ENCODE measurements at regions not wholly inside any gene's neighbourhood (a gene's known extent, or its start where the extent isn't known, plus 50 kb on each side); places are given as distances from the start of the nearest gene placed in this dataset.

DNA sequence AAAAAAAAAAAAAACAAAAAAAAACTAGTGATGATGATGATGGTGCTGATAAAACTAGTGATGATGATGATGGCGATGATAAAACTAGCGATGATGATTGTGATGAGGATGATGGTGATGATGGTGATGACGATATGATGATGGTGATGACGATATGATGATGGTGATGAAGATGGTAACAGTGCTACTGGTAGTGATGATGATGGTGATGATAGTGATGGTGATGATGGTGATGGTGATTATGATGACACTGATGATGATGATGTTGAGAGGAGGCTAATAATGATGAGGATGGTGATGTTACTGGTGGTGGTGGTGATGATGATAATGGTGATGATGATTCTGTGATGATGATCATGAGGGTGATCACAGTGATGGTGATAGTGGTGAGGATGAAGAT lies 345.5 kb upstream of the CDH4 start:
- DNase-seq (ENCODE audit: extremely low read depth, low read depth): no peak

GRCh38 chr20:60913298-60913697 lies 338.8 kb upstream of the CDH4 start:
- DNase-seq (ENCODE audit: extremely low read depth, low read depth): no peak

- DNase-seq (ENCODE audit: extremely low read depth, low read depth): peak; percentile 31
Observed at GRCh38 chr20:60921022-60921622, 330.9 kb upstream of the CDH4 start.

- DNase-seq (ENCODE audit: extremely low read depth, low read depth): no peak
Observed at GRCh38 chr20:60926831-60927230, 325.2 kb upstream of the CDH4 start.

GRCh38 chr20:60928341-60928740 lies 323.7 kb upstream of the CDH4 start:
- DNase-seq (ENCODE audit: extremely low read depth, low read depth): no peak

- no peak for DNase-seq (ENCODE audit: extremely low read depth, low read depth)
Observed at GRCh38 chr20:60930023-60930790, 321.9 kb upstream of the CDH4 start.

DNA sequence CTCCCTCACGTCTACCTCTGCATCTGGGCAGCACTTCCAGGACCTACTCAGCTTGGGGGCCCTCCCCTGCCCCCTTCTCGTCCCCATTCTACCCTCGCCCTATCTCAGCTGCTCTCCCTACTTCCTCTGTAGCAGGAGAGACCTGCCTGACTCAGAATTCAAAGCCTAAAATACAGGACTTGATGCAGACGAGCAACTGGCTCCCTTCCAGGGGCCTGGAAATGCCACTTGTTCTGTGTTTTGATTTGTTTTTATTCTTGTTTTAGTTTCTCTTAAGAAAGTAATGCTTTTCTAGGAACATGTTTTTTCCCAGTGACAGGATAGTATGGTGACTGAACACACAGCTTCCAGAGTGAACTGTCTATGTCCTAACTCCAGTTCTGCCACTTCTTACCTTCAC lies 320.4 kb upstream of the CDH4 start:
- no peak for DNase-seq (ENCODE audit: extremely low read depth, low read depth)

GRCh38 chr20:60934724-60935123 lies 317.3 kb upstream of the CDH4 start:
- no peak for DNase-seq (ENCODE audit: extremely low read depth, low read depth)

DNA sequence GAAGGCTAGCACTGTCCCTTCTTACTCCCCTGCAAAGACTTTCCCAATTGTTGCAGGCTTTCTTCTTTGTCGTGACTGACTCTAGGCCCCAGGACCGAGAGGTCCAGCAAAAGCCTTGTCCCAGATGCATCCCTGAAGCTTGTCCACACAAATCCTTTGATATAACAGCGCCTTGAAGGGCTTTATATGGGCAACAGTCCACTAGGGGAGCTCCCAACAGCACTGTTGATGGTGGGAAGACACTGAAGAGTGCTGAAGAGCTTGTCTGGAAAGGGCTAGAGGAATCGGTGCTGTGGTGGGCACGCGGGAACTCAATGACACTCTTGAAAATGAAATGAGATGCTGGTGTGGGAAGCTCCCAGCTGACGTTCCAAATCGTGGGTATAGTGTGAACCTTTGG lies 316.1 kb upstream of the CDH4 start:
- DNase-seq (ENCODE audit: extremely low read depth, low read depth): no peak

GRCh38 chr20:60937585-60937984 lies 314.5 kb upstream of the CDH4 start:
- no peak for DNase-seq (ENCODE audit: extremely low read depth, low read depth)

- DNase-seq (ENCODE audit: extremely low read depth, low read depth): no peak
Observed at GRCh38 chr20:60941379-60941778, 310.7 kb upstream of the CDH4 start.

DNA sequence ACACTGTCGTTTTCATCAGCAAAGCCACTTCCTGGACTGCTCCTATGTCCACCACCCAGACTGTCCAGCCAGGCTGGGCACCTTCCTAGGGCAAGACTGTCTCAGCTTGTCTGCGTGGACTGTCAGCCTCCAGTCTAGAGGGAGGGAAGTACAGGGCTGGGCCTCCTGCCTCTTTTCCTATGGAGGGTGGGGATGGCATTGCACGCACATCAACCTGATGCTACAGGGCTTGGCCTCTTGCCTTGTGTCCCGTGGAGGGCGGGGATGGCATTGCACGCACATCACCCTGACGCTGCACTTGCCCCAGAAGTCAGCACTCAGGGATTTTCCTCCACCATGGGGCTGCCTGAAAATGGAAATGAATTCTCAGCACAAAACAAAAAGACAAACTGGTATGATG lies 304.2 kb upstream of the CDH4 start:
- no peak for DNase-seq (ENCODE audit: extremely low read depth, low read depth)

DNA sequence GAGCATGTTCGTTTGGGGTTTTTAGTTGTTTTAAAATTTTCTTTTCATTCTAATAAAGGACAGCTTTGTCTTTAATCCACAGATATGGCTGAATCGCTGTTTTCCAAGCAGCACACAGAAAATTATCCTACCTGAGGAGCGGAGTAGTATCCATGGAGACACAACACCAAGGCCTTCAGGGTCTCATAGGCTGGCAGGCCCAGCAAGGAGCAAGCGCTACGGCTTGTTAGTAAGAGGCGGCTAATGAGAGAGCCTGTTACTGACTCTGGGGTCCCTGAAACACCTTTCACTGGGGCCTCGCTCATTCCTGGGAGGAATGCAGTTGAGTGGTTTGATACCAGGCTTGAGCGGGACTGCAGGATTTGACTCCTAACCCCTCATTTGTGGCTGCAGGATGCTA lies 303.8 kb upstream of the CDH4 start:
- no peak for DNase-seq (ENCODE audit: extremely low read depth, low read depth)

DNA sequence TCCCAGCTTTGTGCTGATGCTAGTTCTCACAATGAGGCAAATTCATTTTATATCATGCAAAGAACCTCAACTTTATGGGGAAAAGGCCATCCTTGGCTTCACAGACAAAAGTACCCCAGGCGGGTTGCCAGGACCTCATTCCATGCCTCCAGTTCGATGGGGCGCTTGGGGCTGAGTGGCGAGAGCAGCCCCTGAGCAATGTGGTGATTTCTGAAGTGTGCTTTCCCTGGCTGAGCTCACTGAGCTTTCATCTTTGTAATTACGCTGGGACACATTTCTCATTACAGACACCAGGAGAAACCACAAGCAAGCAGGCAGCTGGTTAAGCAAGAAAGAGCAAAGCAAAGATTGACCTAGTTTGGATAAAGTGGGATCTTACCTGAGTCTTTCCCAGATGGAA lies 301.5 kb upstream of the CDH4 start:
- no peak for DNase-seq (ENCODE audit: extremely low read depth, low read depth)

DNA sequence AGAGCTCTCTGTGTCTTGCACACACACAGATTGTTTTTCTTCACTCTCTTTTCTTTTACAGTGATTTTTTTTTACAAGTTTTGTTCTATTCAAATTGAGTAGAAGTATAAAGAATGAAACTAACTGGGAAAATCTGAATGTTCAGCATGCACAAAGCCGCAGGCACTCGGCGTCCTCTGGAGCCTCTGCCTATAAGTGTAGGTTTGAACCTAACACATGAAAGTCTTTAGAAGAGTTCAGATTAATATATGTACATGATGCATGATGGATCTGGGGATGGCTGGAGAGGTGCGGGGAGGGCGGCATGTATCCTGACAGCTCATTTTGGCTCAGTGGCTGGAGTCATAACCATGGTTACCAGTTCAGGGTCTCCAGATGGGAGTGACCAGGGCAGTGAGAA lies 301.1 kb upstream of the CDH4 start:
- DNase-seq (ENCODE audit: extremely low read depth, low read depth): no peak

GRCh38 chr20:60952861-60953260 lies 299.2 kb upstream of the CDH4 start:
- no peak for DNase-seq (ENCODE audit: extremely low read depth, low read depth)

- DNase-seq (ENCODE audit: extremely low read depth, low read depth): no peak
Observed at GRCh38 chr20:60953321-60953720, 298.7 kb upstream of the CDH4 start.

DNA sequence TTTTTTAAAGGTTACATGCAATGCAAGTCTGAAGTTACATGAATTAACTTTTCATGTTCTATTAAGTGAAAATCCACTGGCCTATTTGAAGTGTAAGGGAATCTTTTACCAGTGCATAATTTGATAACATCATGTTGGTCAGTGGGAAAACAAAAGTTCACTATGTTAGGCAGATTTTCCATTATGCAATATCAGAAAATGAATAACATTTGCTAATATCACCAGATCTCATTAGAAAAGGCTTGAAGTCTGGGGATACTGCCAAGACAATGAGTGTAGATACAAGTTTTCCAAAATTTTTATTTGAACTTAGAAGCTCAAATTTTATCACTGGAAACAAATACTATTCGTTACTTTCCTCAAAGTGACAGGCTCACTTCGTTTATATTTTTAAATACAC lies 296.4 kb upstream of the CDH4 start:
- DNase-seq (ENCODE audit: extremely low read depth, low read depth): no peak

GRCh38 chr20:60956194-60956593 lies 295.9 kb upstream of the CDH4 start:
- DNase-seq (ENCODE audit: extremely low read depth, low read depth): no peak

DNA sequence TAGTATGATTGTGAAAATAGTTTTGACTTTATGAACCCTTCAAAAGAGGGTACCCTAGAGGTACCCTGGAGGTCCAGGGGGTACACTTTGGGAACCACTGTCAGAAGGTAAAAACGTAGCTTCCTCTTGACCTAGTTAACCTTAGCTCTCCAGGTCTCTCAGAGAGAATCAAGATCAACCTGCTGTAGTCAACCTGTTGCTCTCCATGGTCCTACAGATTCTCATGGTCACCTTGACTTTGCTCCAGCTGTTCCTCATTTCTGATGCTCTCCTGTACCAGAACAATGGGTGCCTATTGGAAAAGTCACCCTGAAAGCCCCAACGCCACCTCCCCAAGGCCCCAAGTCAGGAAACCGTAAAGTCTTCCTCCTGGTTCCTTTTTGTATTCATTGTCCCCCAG lies 294.4 kb upstream of the CDH4 start:
- no peak for DNase-seq (ENCODE audit: extremely low read depth, low read depth)

- DNase-seq (ENCODE audit: extremely low read depth, low read depth): no peak
Observed at GRCh38 chr20:60959971-60960370, 292.1 kb upstream of the CDH4 start.

DNA sequence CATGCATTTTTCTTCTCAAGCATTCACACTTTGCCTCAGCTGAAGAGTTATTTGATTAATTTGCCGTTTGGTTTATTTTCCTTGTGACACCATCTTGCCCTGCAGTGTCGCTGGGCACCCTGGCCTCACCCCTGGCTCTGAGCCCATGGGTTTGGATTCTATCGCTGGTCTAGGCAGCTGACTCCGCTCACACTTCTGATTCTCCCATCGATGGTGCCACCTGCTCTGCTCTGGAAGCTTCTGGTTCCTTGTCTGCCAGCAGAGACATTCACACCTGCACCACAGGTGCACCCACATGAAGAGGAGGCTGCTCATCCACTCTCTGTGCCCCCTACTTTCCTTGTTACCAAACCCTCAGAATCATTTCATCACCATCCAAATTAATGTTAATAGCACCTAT lies 291.6 kb upstream of the CDH4 start:
- DNase-seq (ENCODE audit: extremely low read depth, low read depth): no peak

DNA sequence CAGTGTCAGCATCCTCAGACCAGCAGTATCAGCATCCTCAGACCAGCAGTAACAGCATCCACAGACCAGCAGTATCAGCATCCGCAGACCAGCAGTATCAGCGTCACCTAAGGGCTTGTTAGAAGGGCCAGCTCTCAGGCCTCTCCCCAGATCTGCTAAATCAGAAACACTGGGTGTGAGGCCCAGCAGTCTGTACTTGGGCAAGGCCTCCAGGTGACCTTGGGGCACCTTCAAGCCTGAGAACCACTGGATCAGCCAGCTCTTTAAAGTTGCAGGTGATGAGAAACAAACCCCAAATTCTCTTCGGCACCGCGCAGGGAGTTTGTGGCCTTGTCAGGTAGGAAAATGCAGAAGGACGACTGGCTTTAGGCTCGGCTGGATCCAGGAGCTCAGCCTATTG lies 290.5 kb upstream of the CDH4 start:
- DNase-seq (ENCODE audit: extremely low read depth, low read depth): no peak

Measured in NCI-H460 (cell line).